Mesenchymal stem cell (in vitro differentiated cells and primary cell): ENCODE measurements at regions not wholly inside any gene's neighbourhood (a gene's known extent, or its start where the extent isn't known, plus 50 kb on each side); places are given as distances from the start of the nearest gene placed in this dataset.
A peak's percentile ranks its signal among the peaks of the same experiment; 100 is the strongest.
"Not testable (repeated sequence)": the region's sequence is repeated elsewhere in the genome, so short reads cannot be mapped to it uniquely, and the experiment has no call there.

Source experiments
- DNase-seq: peaks from one replicate; pipeline ENCODE4 v3.0.0-alpha.2; 2013
- H2AFZ ChIP-seq: one replicate; pipeline ENCODE4 v1.6.1; 2013; ENCODE audit warnings: low read depth, mild to moderate bottlenecking, control low read depth, inconsistent platforms, low read length, moderate library complexity
- H2AK5ac ChIP-seq: 2 replicates; pipeline ENCODE4 v1.6.1; 2013; ENCODE audit warnings: low read length, moderate library complexity, mild to moderate bottlenecking, inconsistent platforms; ENCODE audit not compliant: severe bottlenecking
- H2BK120ac ChIP-seq: one replicate; pipeline ENCODE4 v1.6.1; 2013; ENCODE audit warnings: low read depth, mild to moderate bottlenecking, inconsistent platforms, low read length, moderate library complexity
- H2BK12ac ChIP-seq, 2 experiments: one replicate each; pipeline ENCODE4 v1.6.1; 2013; ENCODE audit warnings: inconsistent platforms in 2 of 2, low read length in 2 of 2, mild to moderate bottlenecking in 2 of 2, moderate library complexity in 2 of 2, control low read depth in 1 of 2
- H2BK15ac ChIP-seq: one replicate; pipeline ENCODE4 v1.6.1; 2013; ENCODE audit warnings: mild to moderate bottlenecking, low read depth, inconsistent platforms; ENCODE audit not compliant: poor library complexity, severe bottlenecking
- H2BK5ac ChIP-seq: 2 replicates; pipeline ENCODE4 v1.6.1; 2013; ENCODE audit warnings: low read depth, mild to moderate bottlenecking, low read length, control low read depth, inconsistent platforms; ENCODE audit not compliant: poor library complexity, severe bottlenecking
- H3K14ac ChIP-seq, 2 experiments: one replicate each; pipeline ENCODE4 v1.6.1; 2013; ENCODE audit warnings: inconsistent platforms in 2 of 2, low read length in 2 of 2, control low read depth in 1 of 2, mild to moderate bottlenecking in 1 of 2, moderate library complexity in 1 of 2
- H3K18ac ChIP-seq, 2 experiments: one replicate each; pipeline ENCODE4 v1.6.1; 2013; ENCODE audit warnings: inconsistent platforms in 2 of 2, low read length in 2 of 2, control low read depth in 1 of 2, low read depth in 1 of 2, mild to moderate bottlenecking in 1 of 2
- H3K23ac ChIP-seq, 2 experiments: one replicate each; pipeline ENCODE4 v1.6.1; 2013; ENCODE audit warnings: inconsistent platforms in 2 of 2, low read length in 2 of 2, mild to moderate bottlenecking in 2 of 2, moderate library complexity in 2 of 2, control low read depth in 1 of 2
- H3K27ac ChIP-seq: 2 replicates; pipeline ENCODE4 v1.5.1; 2013; ENCODE audit warnings: mild to moderate bottlenecking, moderate library complexity, low read length, control low read depth, inconsistent platforms; ENCODE audit not compliant: poor library complexity, severe bottlenecking
- H3K27me3 ChIP-seq, 2 experiments: 2 replicates each; pipeline versions ENCODE4 v1.6.1 to v1.7.0; 2013; ENCODE audit warnings: low read length in 2 of 2, mild to moderate bottlenecking in 2 of 2, moderate library complexity in 2 of 2, control low read depth in 1 of 2, inconsistent platforms in 1 of 2; ENCODE audit not compliant: control insufficient read depth in 1 of 2, insufficient read depth in 1 of 2
- H3K36me3 ChIP-seq, 2 experiments: 2 replicates each; pipeline versions ENCODE4 v1.6.1 to v1.7.0; 2013; ENCODE audit warnings: low read length in 2 of 2, control low read depth in 1 of 2, inconsistent platforms in 1 of 2, low read depth in 1 of 2, mild to moderate bottlenecking in 1 of 2; ENCODE audit not compliant: insufficient read depth in 2 of 2, control insufficient read depth in 1 of 2
- H3K4ac ChIP-seq, 2 experiments: one replicate each; pipeline ENCODE4 v1.6.1; 2013; ENCODE audit warnings: inconsistent platforms in 2 of 2, low read length in 2 of 2, mild to moderate bottlenecking in 2 of 2, moderate library complexity in 2 of 2, control low read depth in 1 of 2, low read depth in 1 of 2
- H3K4me1 ChIP-seq: 2 replicates; pipeline ENCODE4 v1.6.1; 2013; ENCODE audit warnings: low read depth, low read length, control low read depth; ENCODE audit not compliant: control insufficient read depth, insufficient read depth
- H3K4me2 ChIP-seq: 2 replicates; pipeline ENCODE4 v1.6.1; 2013; ENCODE audit warnings: low read length, mild to moderate bottlenecking, inconsistent platforms; ENCODE audit not compliant: poor library complexity, severe bottlenecking
- H3K4me3 ChIP-seq, 2 experiments: 2 replicates each; pipeline versions ENCODE4 v1.5.1 to v1.7.0; 2013; ENCODE audit warnings: low read length in 2 of 2, mild to moderate bottlenecking in 2 of 2, control low read depth in 1 of 2, low read depth in 1 of 2; ENCODE audit not compliant: insufficient read depth in 1 of 2
- H3K79me1 ChIP-seq: replicated peaks from 2 replicates; pipeline ENCODE4 v1.6.1; 2013; ENCODE audit warnings: mild to moderate bottlenecking, control low read depth, low read length, inconsistent platforms; ENCODE audit not compliant: poor library complexity, severe bottlenecking
- H3K9ac ChIP-seq: 2 replicates; pipeline ENCODE4 v1.7.0; 2013; ENCODE audit warnings: mild to moderate bottlenecking, low read length, moderate library complexity
- H3K9me3 ChIP-seq: 2 replicates; pipeline ENCODE4 v1.7.0; 2013; ENCODE audit warnings: mild to moderate bottlenecking, low read length; ENCODE audit not compliant: control insufficient read depth
- H4K8ac ChIP-seq: one replicate; pipeline ENCODE4 v1.6.1; 2013; ENCODE audit warnings: inconsistent platforms, mild to moderate bottlenecking, low read length, moderate library complexity
- H4K91ac ChIP-seq: one replicate; pipeline ENCODE4 v1.6.1; 2013; ENCODE audit warnings: mild to moderate bottlenecking, low read length, inconsistent platforms
- WGBS: methylation state at CpG from one replicate; pipeline ENCODE4 v1.1.7; 2013; ENCODE audit warnings: mixed read lengths; 5-methylcytosine and 5-hydroxymethylcytosine counted together

- H3K79me1 ChIP-seq, H2BK12ac ChIP-seq, H3K23ac ChIP-seq, H4K8ac ChIP-seq, H3K18ac ChIP-seq, H3K9me3 ChIP-seq, H3K36me3 ChIP-seq, H2AFZ ChIP-seq, H4K91ac ChIP-seq, H2BK5ac ChIP-seq, H2AK5ac ChIP-seq, H3K9ac ChIP-seq, H3K4ac ChIP-seq, H3K14ac ChIP-seq, H2BK120ac ChIP-seq, H3K27ac ChIP-seq, H2BK15ac ChIP-seq: not testable (repeated sequence)
- peak; percentile 75 for DNase-seq
- Histone ChIP-seq H3K4me2 (peak overlapping the region; percentile 72), H3K4me3 (peak overlapping the region in 1 of 2 experiments; percentile 69), H3K4me1 (peaks cover 15% of the 10 kb centered on the region), H3K27me3 (peaks cover 12 to 40% of the 10 kb centered on the region in 2 experiments)
- whole genome bisulfite sequencing, result under 1% methylated on average over 51 of the region's 78 CpGs
These were observed 85.7 kb upstream of the CCDC180 start for GRCh38 chr9:97221478-97222355.

- Histone ChIP-seq H3K79me1 (no peaks in the 10 kb centered on the region), H4K91ac (no peak overlapping the region), H4K8ac (no peak overlapping the region), H2BK5ac (no peak overlapping the region), H3K4me3 (peak overlapping the region in 1 of 2 experiments; percentile 69), H3K27ac (no peak overlapping the region), H3K4me2 (peak overlapping the region; percentile 72), H3K36me3 (no peaks in the 10 kb centered on the region), H3K27me3 (peaks cover 12 to 40% of the 10 kb centered on the region in 2 experiments), H2AK5ac (no peak overlapping the region), H3K9me3 (no peaks in the 10 kb centered on the region), H2BK120ac (no peak overlapping the region), H2BK12ac (no peak overlapping the region), H3K9ac (no peak overlapping the region), H3K4ac (no peak overlapping the region), H2AFZ (no peak overlapping the region), H3K4me1 (peaks cover 15% of the 10 kb centered on the region), H3K18ac (no peak overlapping the region), H3K14ac (no peak overlapping the region), H2BK15ac (no peak overlapping the region), H3K23ac (no peak overlapping the region)
- WGBS, result 2% methylated on average over 42 of the region's 44 CpGs
- DNase-seq, result peak; percentile 1
These were observed 86.5 kb upstream of the CCDC180 start for GRCh38 chr9:97220894-97221477.

GRCh38 chr9:97220396-97220795 lies 87.1 kb upstream of the CCDC180 start:
- WGBS, result no CpG with 5 or more reads among the region's 3 CpGs
- H3K4me3 ChIP-seq, H4K8ac ChIP-seq, H3K4ac ChIP-seq, H3K27ac ChIP-seq, H4K91ac ChIP-seq, H3K4me2 ChIP-seq, H3K79me1 ChIP-seq, H2BK15ac ChIP-seq, H3K9ac ChIP-seq, H2BK5ac ChIP-seq, H3K14ac ChIP-seq, H3K18ac ChIP-seq, H2BK120ac ChIP-seq, H3K9me3 ChIP-seq, H2BK12ac ChIP-seq, DNase-seq, H3K36me3 ChIP-seq, H3K23ac ChIP-seq, H2AK5ac ChIP-seq, H2AFZ ChIP-seq: not testable (repeated sequence)
- Histone ChIP-seq H3K4me1 (peaks cover 15% of the 10 kb centered on the region), H3K27me3 (peaks cover 15 to 40% of the 10 kb centered on the region in 2 experiments)

- H3K18ac ChIP-seq, H3K4me3 ChIP-seq, H3K9ac ChIP-seq, H2BK5ac ChIP-seq, H3K9me3 ChIP-seq, H2BK120ac ChIP-seq, H3K4me2 ChIP-seq, H2BK12ac ChIP-seq, H4K8ac ChIP-seq, H3K14ac ChIP-seq, H2AK5ac ChIP-seq, H3K79me1 ChIP-seq, DNase-seq, H4K91ac ChIP-seq, H3K27ac ChIP-seq, H2BK15ac ChIP-seq, H3K23ac ChIP-seq, H3K4ac ChIP-seq, H2AFZ ChIP-seq, H3K36me3 ChIP-seq: not testable (repeated sequence)
- 16% methylated on average over 9 of the region's 12 CpGs for WGBS
- Histone ChIP-seq H3K27me3 (peaks cover 21 to 40% of the 10 kb centered on the region in 2 experiments), H3K4me1 (peaks cover 15% of the 10 kb centered on the region)
These were observed 87.9 kb upstream of the CCDC180 start for GRCh38 chr9:97219443-97220140.
